Coronary artery (tissue), 2 donors: ENCODE measurements at regions not wholly inside any gene's neighbourhood (a gene's known extent, or its start where the extent isn't known, plus 50 kb on each side); places are given as distances from the start of the nearest gene placed in this dataset.

Experiments
- DNase-seq: peaks from one replicate; pipeline ENCODE4 v3.0.0-alpha.2; 2017; ENCODE audit warnings: low spot score
- H3K27ac ChIP-seq, 2 donors: fragments of 200-600 bp; sonication (generic); one replicate each; pipeline ENCODE4 v1.5.1; 2016 to 2019
- H3K4me3 ChIP-seq: fragments of 200-600 bp; sonication (generic); 2 replicates; pipeline ENCODE4 v1.5.1; 2016; ENCODE audit warnings: mild to moderate bottlenecking, moderate library complexity
- CTCF ChIP-seq: fragments of 200-600 bp; sonication (generic); IDR thresholded peaks from one replicate; pipeline ENCODE4 v1.5.1; 2019; ENCODE audit warnings: antibody characterized with exemption

GRCh38 chr4:45100956-45101818 is 374.8 kb upstream of the GNPDA2 start:
- no peak for DNase-seq
- no peak overlapping the region for H3K27ac ChIP-seq
- no peak overlapping the region for H3K4me3 ChIP-seq
- no peak for TF ChIP-seq CTCF

- TF ChIP-seq CTCF: no peak
- Histone ChIP-seq H3K27ac (no peak overlapping the region), H3K4me3 (no peak overlapping the region)
- no peak for DNase-seq
These were observed 373.1 kb upstream of the GNPDA2 start for GRCh38 chr4:45099471-45099870.

- no peak overlapping the region for H3K4me3 ChIP-seq
- no peak for TF ChIP-seq CTCF
- DNase-seq: no peak
- H3K27ac ChIP-seq: no peak overlapping the region
These were observed 368.3 kb upstream of the GNPDA2 start for GRCh38 chr4:45094684-45095083.

- no peak for TF ChIP-seq CTCF
- Histone ChIP-seq H3K27ac (no peak overlapping the region), H3K4me3 (no peak overlapping the region)
- DNase-seq: no peak
These were observed 355.7 kb upstream of the GNPDA2 start for GRCh38 chr4:45082101-45082500.

- DNase-seq: no peak
- no peak overlapping the region for H3K4me3 ChIP-seq
- TF ChIP-seq CTCF: no peak
- no peak overlapping the region for H3K27ac ChIP-seq
These were observed 353.3 kb upstream of the GNPDA2 start for GRCh38 chr4:45079616-45080015.

- H3K4me3 ChIP-seq: no peak overlapping the region
- no peak for TF ChIP-seq CTCF
- H3K27ac ChIP-seq: no peak overlapping the region
- no peak for DNase-seq
These were observed 351.8 kb upstream of the GNPDA2 start for GRCh38 chr4:45078201-45078600.

- no peak for TF ChIP-seq CTCF
- Histone ChIP-seq H3K4me3 (no peak overlapping the region), H3K27ac (no peak overlapping the region)
- DNase-seq: no peak
These were observed 346.6 kb upstream of the GNPDA2 start for GRCh38 chr4:45072981-45073380.
